Choroid plexus epithelial cell (primary cell): ENCODE measurements at regions not wholly inside any gene's neighbourhood (a gene's known extent, or its start where the extent isn't known, plus 50 kb on each side); places are given as distances from the start of the nearest gene placed in this dataset.

ENCODE experiments used
- DNase-seq: peaks from one replicate; pipeline ENCODE4 v3.0.0-alpha.2; 2010; ENCODE audit warnings: low read depth
- H3K4me3 ChIP-seq: 2 replicates; pipeline ENCODE4 v1.5.1; 2011; ENCODE audit warnings: low read depth, mild to moderate bottlenecking, control low read depth, low read length, moderate library complexity
- CTCF ChIP-seq: conservative IDR thresholded peaks from 2 replicates; pipeline ENCODE4 v1.5.1; 2011; ENCODE audit warnings: low read depth, mild to moderate bottlenecking, control low read depth, inconsistent platforms, low read length, moderate library complexity

GRCh38 chr6:16060039-16060438, 68.8 kb upstream of the MYLIP start:
- no peak for DNase-seq
- H3K4me3 ChIP-seq: no peak overlapping the region
- TF ChIP-seq CTCF: no peak

GRCh38 chr6:16059496-16059895, 69.4 kb upstream of the MYLIP start:
- DNase-seq: no peak
- no peak for TF ChIP-seq CTCF
- H3K4me3 ChIP-seq: no peak overlapping the region

GRCh38 chr6:16058929-16059345, 69.9 kb upstream of the MYLIP start:
- no peak for TF ChIP-seq CTCF
- no peak overlapping the region for H3K4me3 ChIP-seq
- DNase-seq: no peak

GRCh38 chr6:16058201-16058928, 70.5 kb upstream of the MYLIP start:
- TF ChIP-seq CTCF: no peak
- H3K4me3 ChIP-seq: no peak overlapping the region
- no peak for DNase-seq

- no peak overlapping the region for H3K4me3 ChIP-seq
- DNase-seq: no peak
- TF ChIP-seq CTCF: no peak
These were observed 71.4 kb upstream of the MYLIP start for GRCh38 chr6:16057446-16057845.

GRCh38 chr6:16056263-16056870, 72.5 kb upstream of the MYLIP start:
- peak; percentile 1 for DNase-seq
- no peak overlapping the region for H3K4me3 ChIP-seq
- TF ChIP-seq CTCF: no peak

- TF ChIP-seq CTCF: no peak
- DNase-seq: no peak
- H3K4me3 ChIP-seq: no peak overlapping the region
These were observed 73.0 kb upstream of the MYLIP start for GRCh38 chr6:16055852-16056251.
